ENCODE measurements at regions not wholly inside any gene's neighbourhood (a gene's known extent, or its start where the extent isn't known, plus 50 kb on each side); places are given as distances from the start of the nearest gene placed in this dataset.

- TF ChIP-seq CSRNP3 (CRISPR knock-in tag; IDR thresholded peaks at IDR 0.05): no peak
- TF ChIP-seq PPARA (CRISPR knock-in tag; IDR thresholded peaks at IDR 0.05; ENCODE audit: borderline replicate concordance): no peak
- TF ChIP-seq RARB (CRISPR knock-in tag; IDR thresholded peaks at IDR 0.05): no peak
- TF ChIP-seq ZFP3 (CRISPR knock-in tag; IDR thresholded peaks at IDR 0.05): no peak
- TF ChIP-seq BACH2 (CRISPR knock-in tag; IDR thresholded peaks at IDR 0.05; ENCODE audit: borderline replicate concordance): no peak
Measured at GRCh38 chr15:39336926-39337325, 244.0 kb upstream of the THBS1 start (continued).

GRCh38 chr15:39338251-39338650 lies 242.6 kb upstream of the THBS1 start:
- TF ChIP-seq POU6F1 (CRISPR knock-in tag; IDR thresholded peaks at IDR 0.05; ENCODE audit: borderline replicate concordance, low read depth) (no peak), OSR1 (CRISPR knock-in tag; IDR thresholded peaks at IDR 0.05) (no peak), ESRRG (CRISPR knock-in tag; IDR thresholded peaks at IDR 0.05) (no peak)
- ATAC-seq: no peak

- TF ChIP-seq POU6F1 (CRISPR knock-in tag; IDR thresholded peaks at IDR 0.05; ENCODE audit: borderline replicate concordance, low read depth) (no peak), GLIS3 (CRISPR knock-in tag; IDR thresholded peaks at IDR 0.05) (no peak), BACH2 (CRISPR knock-in tag; IDR thresholded peaks at IDR 0.05; ENCODE audit: borderline replicate concordance) (no peak), PPARA (CRISPR knock-in tag; IDR thresholded peaks at IDR 0.05; ENCODE audit: borderline replicate concordance) (no peak), ESRRG (CRISPR knock-in tag; IDR thresholded peaks at IDR 0.05) (no peak), ZNF565 (CRISPR knock-in tag; conservative IDR thresholded peaks at IDR 0.05; ENCODE audit: low read depth) (no peak), SNAI2 (CRISPR knock-in tag; IDR thresholded peaks at IDR 0.05) (no peak), ISL1 (CRISPR knock-in tag; IDR thresholded peaks at IDR 0.05) (no peak)
- ATAC-seq: no peak
Measured at GRCh38 chr15:39340903-39341645, 239.8 kb upstream of the THBS1 start.

- TF ChIP-seq TCF4 (CRISPR knock-in tag; IDR thresholded peaks at IDR 0.05; ENCODE audit: borderline replicate concordance) (no peak), ZNF565 (CRISPR knock-in tag; conservative IDR thresholded peaks at IDR 0.05; ENCODE audit: low read depth) (no peak), TOX (CRISPR knock-in tag; IDR thresholded peaks at IDR 0.05; ENCODE audit: borderline replicate concordance) (no peak), PPARA (CRISPR knock-in tag; IDR thresholded peaks at IDR 0.05; ENCODE audit: borderline replicate concordance) (no peak), OSR1 (CRISPR knock-in tag; IDR thresholded peaks at IDR 0.05) (no peak), ISL1 (CRISPR knock-in tag; IDR thresholded peaks at IDR 0.05) (no peak), ZC3H10 (CRISPR knock-in tag; IDR thresholded peaks at IDR 0.05) (no peak), ZNF70 (CRISPR knock-in tag; IDR thresholded peaks at IDR 0.05) (no peak), ARNTL (CRISPR knock-in tag; IDR thresholded peaks at IDR 0.05; ENCODE audit: borderline replicate concordance, low read depth) (no peak), SNAI2 (CRISPR knock-in tag; IDR thresholded peaks at IDR 0.05) (no peak), GLIS3 (CRISPR knock-in tag; IDR thresholded peaks at IDR 0.05) (no peak), CREB5 (CRISPR knock-in tag; IDR thresholded peaks at IDR 0.05; ENCODE audit: low read depth) (no peak), ZNF8 (CRISPR knock-in tag; IDR thresholded peaks at IDR 0.05) (no peak), ZFP3 (CRISPR knock-in tag; IDR thresholded peaks at IDR 0.05) (no peak), ZFP30 (CRISPR knock-in tag; IDR thresholded peaks at IDR 0.05) (no peak), CSDC2 (CRISPR knock-in tag; IDR thresholded peaks at IDR 0.05) (no peak), BACH2 (CRISPR knock-in tag; IDR thresholded peaks at IDR 0.05; ENCODE audit: borderline replicate concordance) (no peak), PATZ1 (CRISPR knock-in tag; IDR thresholded peaks at IDR 0.05; ENCODE audit: borderline replicate concordance) (no peak)
- no peak for ATAC-seq
Measured at GRCh38 chr15:39344662-39345141, 236.2 kb upstream of the THBS1 start.
